Lung microvascular endothelial cell (primary cell): ENCODE measurements at regions not wholly inside any gene's neighbourhood (a gene's known extent, or its start where the extent isn't known, plus 50 kb on each side); places are given as distances from the start of the nearest gene placed in this dataset.

Experiments
- DNase-seq, 2 donors: peaks; one replicate each; pipeline versions ENCODE4 v3.0.0 to v3.0.0-alpha.2; 2010; ENCODE audit warnings: low read depth in 2 of 2

GRCh38 chr3:70564552-70564951, 252.1 kb upstream of the MDFIC2 start:
- no peak for DNase-seq

- no peak for DNase-seq
Measured at GRCh38 chr3:70561796-70562195, 249.4 kb upstream of the MDFIC2 start.

DNA sequence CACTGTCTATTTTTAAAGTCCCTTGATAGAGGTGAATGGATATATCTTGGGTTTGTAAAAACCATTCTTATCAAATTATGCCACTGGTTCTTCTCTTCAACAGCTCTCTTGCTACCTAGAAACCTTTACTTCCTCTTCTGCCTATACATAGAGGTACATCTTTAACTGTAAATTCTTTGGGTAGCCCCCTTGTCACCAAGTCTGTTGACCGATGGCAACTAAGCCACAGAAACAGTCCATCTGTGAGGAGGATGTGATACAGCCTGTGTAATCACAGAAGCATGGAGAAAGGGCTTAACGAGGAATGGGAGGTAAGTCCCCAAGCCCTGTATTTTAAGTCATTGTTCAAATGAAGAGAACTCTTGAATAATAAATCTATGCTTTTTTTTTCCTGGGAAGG, 246.5 kb upstream of the MDFIC2 start:
- DNase-seq: no peak

DNA sequence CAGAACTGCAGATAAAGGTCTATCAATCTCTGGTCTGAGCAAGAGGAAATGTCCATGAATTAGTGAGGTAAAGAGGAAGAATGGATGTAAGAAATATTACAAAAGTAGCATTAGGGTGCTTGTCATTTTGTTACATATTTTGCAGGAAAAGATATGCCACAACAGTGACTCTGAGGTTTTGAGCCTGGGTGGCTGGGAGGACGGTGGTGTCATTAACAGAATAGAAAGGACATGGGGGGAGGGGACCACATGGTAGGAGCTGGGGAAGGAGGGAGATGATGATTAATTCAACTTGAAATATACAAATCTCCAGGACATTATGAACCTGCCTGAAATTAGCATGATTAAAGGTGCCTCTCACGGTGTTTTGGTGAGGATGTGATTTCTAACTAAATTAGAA, 245.5 kb upstream of the MDFIC2 start:
- no peak for DNase-seq

GRCh38 chr3:70556056-70556455, 243.6 kb upstream of the MDFIC2 start:
- peak in 1 of 2 donors; percentile 3 for DNase-seq

DNA sequence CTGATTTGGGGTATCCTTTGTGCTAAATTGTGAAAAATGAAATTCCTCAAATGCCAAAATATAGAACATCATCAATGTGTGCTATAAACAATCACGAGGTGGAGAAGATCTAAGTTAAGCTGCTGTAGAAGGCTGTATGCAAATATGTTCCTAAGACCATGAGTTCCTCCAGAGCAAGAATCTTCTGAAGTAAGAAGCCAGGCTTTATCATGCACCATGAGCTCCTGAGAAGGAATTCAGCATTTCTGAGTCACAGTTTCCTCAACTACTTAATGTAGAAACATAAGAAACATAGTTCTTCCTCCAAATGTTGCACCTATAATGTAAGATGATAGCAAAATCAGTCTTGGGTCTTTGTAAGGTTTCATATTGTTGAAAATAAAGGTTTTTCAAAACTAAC, 241.7 kb upstream of the MDFIC2 start:
- DNase-seq: peak in 1 of 2 donors; percentile 43

GRCh38 chr3:70550723-70551319, 238.4 kb upstream of the MDFIC2 start:
- peak; percentile 71 to 83 for DNase-seq

DNA sequence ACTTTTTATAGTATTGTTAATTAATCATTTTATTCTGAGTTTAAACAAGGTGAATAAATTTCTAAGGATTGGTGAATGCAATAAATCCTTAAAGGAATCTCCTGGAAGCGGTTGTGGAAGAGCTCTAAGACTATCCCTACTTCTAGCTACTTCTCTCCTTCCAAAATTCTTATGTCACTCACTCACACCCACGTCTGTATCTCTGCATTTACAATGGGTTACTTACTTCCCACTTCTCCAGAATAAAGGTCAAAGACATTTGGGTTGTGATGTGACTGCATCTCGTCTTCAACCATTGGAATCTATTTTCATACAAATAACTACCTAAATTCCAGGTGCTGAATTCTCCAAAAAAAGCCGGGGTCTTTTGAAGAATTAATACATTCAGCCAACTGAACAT, 234.2 kb upstream of the MDFIC2 start:
- no peak for DNase-seq

DNA sequence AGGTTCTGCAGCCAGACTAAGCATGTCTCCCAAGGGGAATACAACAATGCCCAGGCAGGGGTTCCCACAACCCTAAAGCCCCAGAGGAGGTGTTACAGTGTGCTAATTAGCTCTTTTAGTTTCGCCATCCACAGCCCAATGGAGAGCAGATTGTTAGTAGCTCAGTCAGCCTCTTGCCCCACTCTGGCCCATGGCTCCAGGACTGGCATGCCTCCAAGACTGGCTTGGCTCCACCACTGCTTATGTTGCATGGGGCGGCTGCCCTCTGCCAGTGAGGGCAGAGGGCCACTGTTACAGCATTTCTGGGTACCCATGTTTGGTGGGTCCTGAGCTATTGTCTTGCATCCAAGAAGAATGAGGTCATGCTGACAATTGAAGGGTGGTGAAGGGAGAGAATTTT, 231.1 kb upstream of the MDFIC2 start:
- no peak for DNase-seq

DNA sequence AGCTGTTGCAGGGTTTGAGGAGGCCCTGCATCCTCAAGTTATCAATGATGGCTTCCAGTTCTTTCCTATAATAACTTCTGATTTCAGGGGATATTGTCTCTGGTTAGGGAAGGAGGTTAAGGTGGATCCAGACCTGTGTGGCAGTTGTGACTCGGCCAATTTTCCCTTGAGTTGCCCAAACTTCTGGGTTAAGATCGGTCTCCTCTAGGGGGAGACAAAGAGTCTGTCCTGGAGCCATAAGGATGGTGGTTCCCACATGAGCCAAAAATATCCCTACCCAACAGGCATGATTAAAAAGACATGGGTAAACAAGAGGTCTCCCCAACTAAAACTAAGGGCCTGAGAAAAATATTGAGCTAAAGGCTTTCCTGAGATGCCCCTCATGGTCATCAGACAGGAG, 227.5 kb upstream of the MDFIC2 start:
- peak; percentile 8 to 20 for DNase-seq

- DNase-seq: no peak
Measured at GRCh38 chr3:70532806-70533205, 220.4 kb upstream of the MDFIC2 start.

GRCh38 chr3:70531838-70532489, 219.5 kb upstream of the MDFIC2 start:
- DNase-seq: no peak

GRCh38 chr3:70531063-70531657, 218.7 kb upstream of the MDFIC2 start:
- DNase-seq: peak; percentile 51 to 59

- DNase-seq: no peak
Measured at GRCh38 chr3:70530626-70531025, 218.2 kb upstream of the MDFIC2 start.

- no peak for DNase-seq
Measured at GRCh38 chr3:70527026-70527425, 214.6 kb upstream of the MDFIC2 start.

- peak in 1 of 2 donors; percentile 71 for DNase-seq
Measured at GRCh38 chr3:70519913-70520659, 207.6 kb upstream of the MDFIC2 start.

- DNase-seq: peak in 1 of 2 donors; percentile 3
Measured at GRCh38 chr3:70519026-70519425, 206.6 kb upstream of the MDFIC2 start.

GRCh38 chr3:70518356-70518755, 205.9 kb upstream of the MDFIC2 start:
- peak in 1 of 2 donors; percentile 82 for DNase-seq

- no peak for DNase-seq
Measured at GRCh38 chr3:70517124-70517890, 204.9 kb upstream of the MDFIC2 start.

- DNase-seq: no peak
Measured at GRCh38 chr3:70516076-70516475, 203.6 kb upstream of the MDFIC2 start.

DNA sequence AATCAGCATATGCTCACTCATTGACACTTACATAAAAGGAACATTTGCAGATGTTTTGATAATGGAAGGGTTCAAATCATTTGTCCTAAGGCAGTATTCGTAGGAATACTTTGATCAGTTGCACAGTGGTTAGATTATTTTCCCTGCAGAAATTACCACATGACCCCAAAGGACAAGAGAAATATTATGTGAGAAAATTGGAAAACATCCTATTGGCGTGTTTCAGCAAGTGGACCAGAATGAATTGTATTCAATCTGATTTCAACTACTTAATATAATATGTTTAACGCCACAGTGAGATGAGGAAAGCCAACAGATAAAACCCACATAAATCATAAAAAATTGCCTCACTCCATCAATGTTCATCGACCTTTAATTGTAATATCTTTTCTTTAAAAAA, 195.0 kb upstream of the MDFIC2 start:
- no peak for DNase-seq

GRCh38 chr3:70506775-70507174, 194.3 kb upstream of the MDFIC2 start:
- DNase-seq: no peak
